ENCODE measurements at regions not wholly inside any gene's neighbourhood (a gene's known extent, or its start where the extent isn't known, plus 50 kb on each side); places are given as distances from the start of the nearest gene placed in this dataset.
A peak's percentile ranks its signal among the peaks of the same experiment; 100 is the strongest.
"Not testable (repeated sequence)": the region's sequence is repeated elsewhere in the genome, so short reads cannot be mapped to it uniquely, and the experiment has no call there.

DNA sequence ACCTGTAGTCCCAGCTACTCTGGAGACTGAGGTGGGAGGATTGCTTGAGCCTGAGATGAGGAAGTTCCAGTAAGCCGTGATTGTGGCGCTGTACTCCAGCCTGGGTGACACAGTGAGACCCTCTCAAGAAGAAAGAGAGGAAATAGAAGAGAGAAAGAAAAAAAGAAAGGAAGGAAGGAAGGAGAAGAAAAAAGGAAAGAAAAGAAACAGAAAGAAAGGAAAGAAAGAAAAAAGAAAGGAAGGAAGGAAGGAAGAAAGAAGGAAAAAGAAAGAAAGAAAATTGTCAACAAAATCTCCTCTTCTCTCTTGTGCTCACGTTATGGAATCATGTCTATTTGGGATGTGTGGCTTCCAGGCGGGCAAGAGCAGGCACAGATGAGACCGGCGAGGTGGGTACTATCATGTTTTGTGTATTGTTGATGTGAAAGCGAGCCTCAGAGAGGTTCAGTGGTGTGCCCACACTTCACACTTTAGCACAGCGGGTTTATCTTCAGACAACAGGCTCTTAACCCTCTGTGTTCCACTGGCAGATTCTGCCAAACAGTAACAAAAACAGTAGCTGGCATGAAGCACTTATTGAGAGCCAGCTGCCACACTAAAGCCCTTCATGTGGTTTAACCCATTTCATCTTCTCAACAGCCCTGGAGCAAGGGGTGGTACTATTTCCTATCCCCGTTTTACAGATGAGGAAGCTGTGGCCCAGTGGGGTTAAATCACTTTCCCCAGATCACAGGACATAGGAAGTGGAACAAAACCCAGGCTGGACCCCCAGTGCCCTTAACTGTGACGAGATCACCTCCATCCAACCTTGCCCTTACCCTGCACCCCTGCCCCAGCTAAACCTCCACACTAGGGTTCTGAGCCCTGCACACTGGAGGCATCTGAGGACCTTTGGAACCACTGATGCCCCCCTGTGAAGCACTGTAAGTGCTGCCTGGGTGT, 94.7 kb upstream of the TARDBP start:
- peaks cover 42% of the 10 kb centered on the region for H3K4me1 ChIP-seq
- no peak for TF ChIP-seq Cebpa-rat (IDR thresholded peaks at IDR 0.05)
- peak overlapping the region; percentile 93 for H3K4me2 ChIP-seq
- H3K27me3 ChIP-seq: peaks cover 41% of the 10 kb centered on the region
- H4K20me1 ChIP-seq: peaks cover 12% of the 10 kb centered on the region
- H3K9ac ChIP-seq: peak overlapping the region; percentile 63; the same call in 1 of the 2 replicates
- H3K27ac ChIP-seq: peak overlapping the region; percentile 57; the same call in 1 of the 2 replicates
- H3K4me3 ChIP-seq: peak overlapping the region; percentile 45; the same call in 1 of the 2 replicates
- H3K36me3 ChIP-seq: no peaks in the 10 kb centered on the region
- H3K9me3 ChIP-seq: peaks cover 11% of the 10 kb centered on the region

DNA sequence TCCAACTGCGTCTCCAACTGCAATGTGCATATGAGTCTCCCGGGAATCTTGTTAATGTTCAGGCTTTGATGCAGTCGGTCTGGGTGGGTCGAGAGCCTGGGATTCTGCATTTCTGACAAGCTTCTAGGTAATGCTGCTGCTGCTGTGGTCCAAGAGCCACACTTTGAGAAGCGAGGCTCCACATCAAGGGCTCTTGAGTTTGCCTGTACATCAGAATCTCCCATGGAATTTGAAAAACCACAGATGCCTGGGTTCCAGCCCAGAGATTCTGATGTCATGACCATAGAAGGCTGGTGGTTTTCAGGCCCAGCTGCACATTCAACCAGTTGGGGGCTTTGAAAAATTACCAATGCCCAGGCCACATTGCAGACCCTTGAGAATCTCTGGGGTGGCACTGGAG, 93.9 kb upstream of the TARDBP start:
- H4K20me1 ChIP-seq: peaks cover 12% of the 10 kb centered on the region
- H3K36me3 ChIP-seq: no peaks in the 10 kb centered on the region
- peak overlapping the region; percentile 57; the same call in 1 of the 2 replicates for H3K27ac ChIP-seq
- peaks cover 11% of the 10 kb centered on the region for H3K9me3 ChIP-seq
- no peak overlapping the region for H3K4me3 ChIP-seq
- peaks cover 42% of the 10 kb centered on the region for H3K4me1 ChIP-seq
- H3K4me2 ChIP-seq: peak overlapping the region; percentile 93
- H3K27me3 ChIP-seq: peaks cover 33% of the 10 kb centered on the region
- no peak for TF ChIP-seq Cebpa-rat (IDR thresholded peaks at IDR 0.05)
- H3K9ac ChIP-seq: no peak overlapping the region

DNA sequence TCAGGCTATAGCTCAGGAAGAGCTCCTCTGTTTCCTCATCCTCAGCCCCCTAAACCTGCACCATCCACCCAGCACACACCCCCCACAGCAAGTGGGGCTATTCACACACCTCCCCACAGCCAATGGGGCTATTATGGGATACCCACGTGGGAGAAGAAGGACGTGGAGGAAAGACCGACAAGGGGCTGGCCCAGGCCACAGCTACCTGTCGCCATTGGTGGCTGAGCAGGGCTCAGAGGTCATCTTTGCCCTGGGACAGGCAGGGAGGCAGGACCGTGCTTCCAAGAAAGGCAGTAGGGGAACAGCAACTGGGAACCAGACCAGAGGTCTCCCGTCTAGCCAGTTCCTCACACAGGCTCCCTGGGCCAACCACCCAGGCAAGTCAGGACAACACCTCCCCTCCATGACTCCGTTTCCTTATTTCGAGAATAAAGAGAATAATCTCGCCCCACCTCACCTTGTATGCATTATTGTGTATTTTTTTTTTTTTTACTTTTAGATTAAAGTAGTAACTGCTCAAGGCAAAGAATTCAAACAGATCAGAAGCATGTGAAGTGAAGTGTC, 92.3 kb upstream of the TARDBP start:
- Histone ChIP-seq H3K4me3 (no peak overlapping the region), H3K27ac (no peak overlapping the region), H3K9ac (no peak overlapping the region), H3K4me2 (no peak overlapping the region), H3K9me3 (peaks cover 17% of the 10 kb centered on the region), H4K20me1 (peaks cover 12% of the 10 kb centered on the region), H3K36me3 (no peaks in the 10 kb centered on the region), H3K4me1 (peaks cover 34% of the 10 kb centered on the region), H3K27me3 (peaks cover 20% of the 10 kb centered on the region)
- no peak for TF ChIP-seq Cebpa-rat (IDR thresholded peaks at IDR 0.05)

DNA sequence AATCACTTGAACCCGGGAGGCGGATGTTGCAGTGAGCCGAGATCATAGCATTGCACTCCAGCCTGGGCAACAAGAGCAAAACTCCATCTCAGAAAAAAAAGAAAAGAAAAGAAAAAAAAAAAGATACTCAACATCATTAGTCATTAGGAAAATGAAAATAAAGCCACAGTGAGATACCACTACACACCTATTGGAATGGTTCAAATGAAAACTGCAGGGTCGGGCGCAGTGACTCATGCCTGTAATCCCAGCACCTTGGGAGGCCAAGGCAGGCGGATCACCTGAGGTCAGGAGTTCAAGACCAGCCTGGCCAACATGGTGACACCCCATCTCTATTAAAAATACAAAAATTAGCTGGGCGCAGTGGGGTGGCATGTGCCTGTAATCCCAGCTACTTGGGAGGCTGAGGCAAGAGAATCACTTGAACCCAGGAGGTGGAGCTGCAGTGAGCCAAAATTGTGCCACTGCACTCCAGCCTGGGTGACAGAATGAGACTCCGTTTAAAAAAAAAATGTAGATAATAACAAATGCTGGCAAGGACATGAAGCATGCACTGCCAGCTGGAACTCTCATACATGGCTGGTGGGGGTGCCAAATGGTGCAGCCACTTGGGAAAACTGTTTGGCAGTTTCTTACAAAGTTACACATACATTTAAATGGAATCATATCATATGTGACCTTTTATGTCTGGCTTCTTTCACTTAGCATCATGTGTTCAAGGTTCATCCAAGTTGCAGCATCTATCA, 90.0 kb upstream of the TARDBP start:
- not testable (repeated sequence) for H3K4me2 ChIP-seq

DNA sequence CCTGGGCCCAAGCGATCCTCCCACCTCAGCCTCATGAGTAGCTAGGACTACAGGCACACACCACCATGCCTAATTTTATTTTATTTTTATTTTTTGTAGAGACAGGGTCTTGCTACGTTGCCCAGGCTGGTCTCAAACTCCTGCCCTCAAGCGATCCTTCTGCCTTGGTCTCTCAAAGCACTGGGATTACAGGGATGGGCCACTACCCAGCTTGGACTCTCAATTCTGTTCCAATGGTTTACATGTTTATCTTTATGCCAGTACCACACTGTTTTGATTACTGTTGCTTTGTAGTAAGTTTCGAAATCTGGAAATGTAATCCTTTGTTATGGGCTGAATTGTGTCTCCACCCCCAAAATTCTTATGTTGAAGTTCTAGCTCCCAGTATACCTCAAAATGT, 88.4 kb upstream of the TARDBP start:
- no peaks in the 10 kb centered on the region for H4K20me1 ChIP-seq

More for the DNA sequence above, 90.0 kb upstream of the TARDBP start:
- not testable (repeated sequence) for H3K9ac ChIP-seq, H4K20me1 ChIP-seq, H3K27ac ChIP-seq, H3K4me3 ChIP-seq, H3K27me3 ChIP-seq, H3K36me3 ChIP-seq
- peaks cover 11% of the 10 kb centered on the region for H3K4me1 ChIP-seq
- peaks cover 17% of the 10 kb centered on the region for H3K9me3 ChIP-seq

DNA sequence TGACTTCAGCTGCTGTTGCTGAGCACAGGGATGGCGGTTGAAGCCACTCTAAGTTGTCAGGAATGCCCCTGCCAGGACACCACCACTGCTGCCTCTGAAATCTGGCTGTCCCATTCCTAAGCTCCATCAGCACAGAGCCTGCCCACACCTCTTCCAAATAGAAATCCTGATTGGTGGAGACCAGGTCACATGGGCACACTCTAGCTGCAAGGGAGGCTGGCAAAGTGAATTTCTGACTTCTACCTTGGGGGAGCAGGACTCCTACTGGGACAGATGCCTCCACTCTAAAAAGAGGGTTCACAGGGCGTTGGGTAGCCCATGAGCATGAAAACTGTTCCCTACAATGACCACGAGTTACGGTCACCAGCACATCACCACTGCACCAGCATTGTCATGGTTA, 83.8 kb upstream of the TARDBP start:
- H4K20me1 ChIP-seq: no peaks in the 10 kb centered on the region
- H3K4me1 ChIP-seq: peaks cover 10% of the 10 kb centered on the region
- H3K9me3 ChIP-seq: peaks cover 23% of the 10 kb centered on the region
- no peak overlapping the region for H3K9ac ChIP-seq
- no peak overlapping the region for H3K4me3 ChIP-seq
- H3K27ac ChIP-seq: no peak overlapping the region
- H3K4me2 ChIP-seq: no peak overlapping the region
- TF ChIP-seq Cebpa-rat (IDR thresholded peaks at IDR 0.05): no peak
- no peaks in the 10 kb centered on the region for H3K36me3 ChIP-seq
- no peaks in the 10 kb centered on the region for H3K27me3 ChIP-seq

More for the DNA sequence above, 88.4 kb upstream of the TARDBP start:
- Histone ChIP-seq H3K36me3 (no peaks in the 10 kb centered on the region), H3K9ac (no peak overlapping the region), H3K4me2 (no peak overlapping the region), H3K4me1 (no peaks in the 10 kb centered on the region), H3K9me3 (peaks cover 27% of the 10 kb centered on the region), H3K27me3 (0 out of 2 replicates have a peak, but pooled peaks cover 3% of the 10 kb centered on the region), H3K27ac (no peak overlapping the region), H3K4me3 (no peak overlapping the region)
- TF ChIP-seq Cebpa-rat (IDR thresholded peaks at IDR 0.05): no peak

DNA sequence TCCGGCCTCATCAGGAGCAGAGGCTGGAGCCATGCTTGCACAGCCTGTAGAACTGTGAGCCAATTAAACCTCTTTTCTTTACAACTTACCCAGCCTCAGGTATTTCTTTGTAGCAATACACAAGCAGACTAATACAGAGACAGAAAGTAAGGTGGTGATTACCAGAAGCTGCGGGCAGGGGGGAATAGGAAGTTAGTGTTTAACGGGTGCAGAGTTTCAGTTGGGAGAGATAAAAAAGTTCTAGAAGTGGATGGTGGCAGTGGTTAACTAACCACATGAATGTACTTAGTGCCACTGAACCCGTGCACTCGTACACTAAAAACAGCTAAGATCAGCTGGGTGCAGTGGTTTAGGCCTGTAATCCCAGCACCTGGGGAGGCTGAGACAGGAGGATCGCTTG, 80.4 kb upstream of the TARDBP start:
- H3K27me3 ChIP-seq: peaks cover 6% of the 10 kb centered on the region
- H4K20me1 ChIP-seq: peaks cover 3% of the 10 kb centered on the region; the same call in 1 of the 2 replicates
- TF ChIP-seq Cebpa-rat (IDR thresholded peaks at IDR 0.05): no peak
- peaks cover 13% of the 10 kb centered on the region for H3K4me1 ChIP-seq
- no peak overlapping the region for H3K27ac ChIP-seq
- H3K4me3 ChIP-seq: no peak overlapping the region
- H3K9ac ChIP-seq: no peak overlapping the region
- no peaks in the 10 kb centered on the region for H3K36me3 ChIP-seq
- peak overlapping the region; percentile 52 for H3K4me2 ChIP-seq
- H3K9me3 ChIP-seq: peaks cover 16% of the 10 kb centered on the region

DNA sequence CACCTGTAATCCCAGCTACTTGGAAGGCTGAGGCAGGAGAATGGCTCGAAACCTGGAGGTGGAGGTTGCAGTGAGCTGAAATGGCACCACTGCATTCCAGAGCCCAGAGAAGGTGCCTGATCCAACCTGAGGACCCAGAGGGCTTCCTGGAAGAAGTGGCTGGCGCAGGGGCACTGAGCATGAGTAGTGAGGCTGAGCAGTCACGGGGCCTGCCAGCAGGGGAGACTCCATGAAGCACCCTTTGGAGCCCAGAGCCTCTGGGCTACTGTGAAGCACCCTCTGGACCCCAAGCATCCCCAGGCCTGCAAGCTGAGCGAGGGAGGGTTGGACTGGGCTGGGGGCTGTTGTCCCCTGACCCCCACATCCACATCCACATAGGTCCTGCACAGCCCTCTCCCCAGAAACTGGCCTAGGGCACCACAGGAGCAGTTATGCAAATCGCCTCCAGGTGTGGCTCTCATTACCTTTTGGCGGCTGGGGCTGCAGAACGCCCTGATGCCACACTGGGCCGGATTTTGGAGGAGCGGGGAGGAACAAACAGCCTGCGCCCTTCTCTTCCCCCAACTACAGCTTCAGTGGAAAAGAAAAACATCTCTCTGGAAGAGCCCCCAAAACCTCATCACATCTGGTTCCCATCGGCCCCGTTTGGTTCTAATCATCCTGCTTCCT, 78.2 kb upstream of the TARDBP start:
- peaks cover 3% of the 10 kb centered on the region; the same call in 1 of the 2 replicates for H3K9me3 ChIP-seq
- H3K36me3 ChIP-seq: no peaks in the 10 kb centered on the region
- no peak overlapping the region for H3K9ac ChIP-seq
- no peak overlapping the region for H3K4me3 ChIP-seq
- peaks cover 35% of the 10 kb centered on the region for H3K4me1 ChIP-seq
- peaks cover 25% of the 10 kb centered on the region for H4K20me1 ChIP-seq
- no peak overlapping the region for H3K4me2 ChIP-seq
- H3K27me3 ChIP-seq: peaks cover 28% of the 10 kb centered on the region
- no peak overlapping the region for H3K27ac ChIP-seq
- TF ChIP-seq Cebpa-rat (IDR thresholded peaks at IDR 0.05): no peak

DNA sequence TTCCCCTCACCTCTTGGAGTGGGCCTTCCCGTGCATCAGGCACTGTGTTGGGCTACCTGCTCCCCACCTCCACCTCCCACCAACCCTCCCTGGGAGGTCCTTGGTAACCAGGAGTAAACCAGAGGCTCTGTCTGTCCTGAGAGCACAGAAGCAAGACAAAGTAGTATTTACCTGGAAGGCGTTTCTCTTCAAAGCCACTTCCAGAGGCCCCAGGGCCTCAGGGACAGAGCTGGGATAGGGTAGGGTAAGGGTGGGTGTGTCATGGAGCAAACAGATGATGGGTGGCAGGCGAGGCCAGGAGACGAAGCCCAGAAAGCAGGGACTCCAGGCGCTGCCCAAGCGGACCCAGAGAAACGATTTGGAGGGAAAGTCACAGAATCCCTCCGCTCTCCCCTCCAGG, 77.2 kb upstream of the TARDBP start:
- Histone ChIP-seq H3K4me3 (no peak overlapping the region), H3K36me3 (no peaks in the 10 kb centered on the region), H3K9ac (no peak overlapping the region)

More for the DNA sequence above, 77.2 kb upstream of the TARDBP start:
- H3K4me2 ChIP-seq: no peak overlapping the region
- no peak for TF ChIP-seq Cebpa-rat (IDR thresholded peaks at IDR 0.05)
- H3K27ac ChIP-seq: no peak overlapping the region
- H3K4me1 ChIP-seq: peaks cover 44% of the 10 kb centered on the region
- H4K20me1 ChIP-seq: peaks cover 31% of the 10 kb centered on the region
- peaks cover 33% of the 10 kb centered on the region for H3K27me3 ChIP-seq
- H3K9me3 ChIP-seq: no peaks in the 10 kb centered on the region
